H1 (cell line): ENCODE measurements at regions not wholly inside any gene's neighbourhood (a gene's known extent, or its start where the extent isn't known, plus 50 kb on each side); places are given as distances from the start of the nearest gene placed in this dataset.

Source experiments
- ATF3 ChIP-seq: IDR thresholded peaks from 2 replicates; pipeline ENCODE4 v1.6.1; 2011; ENCODE audit warnings: low read depth, mild to moderate bottlenecking, low read length; ENCODE audit not compliant: insufficient read depth
- EP300 ChIP-seq, 2 experiments: IDR thresholded peaks; 1 replicate in 1 of 2; 2 replicates in 1 of 2; pipeline ENCODE4 v1.6.1; 2011 to 2012; ENCODE audit warnings: low read depth in 2 of 2, low read length in 2 of 2, mild to moderate bottlenecking in 2 of 2, borderline replicate concordance in 1 of 2, inconsistent platforms in 1 of 2, moderate library complexity in 1 of 2
- FOSL1 ChIP-seq: IDR thresholded peaks from 2 replicates; pipeline ENCODE4 v1.6.1; 2011; ENCODE audit warnings: mild to moderate bottlenecking, low read depth, low read length, moderate library complexity; ENCODE audit not compliant: insufficient read depth
- HDAC6 ChIP-seq: IDR thresholded peaks from one replicate; pipeline ENCODE4 v1.7.1; 2012; ENCODE audit warnings: low read depth, mild to moderate bottlenecking, inconsistent platforms, low read length, moderate library complexity
- PHF8 ChIP-seq: fragments of 200-600 bp; sonication (generic); conservative IDR thresholded peaks from 2 replicates; pipeline ENCODE4 v1.7.1; 2012; ENCODE audit warnings: low read depth, mild to moderate bottlenecking, inconsistent platforms, low read length, moderate library complexity
- RNF2 ChIP-seq: fragments of 200-900, 300-1000 bp; sonication (generic); IDR thresholded peaks from 2 replicates; pipeline ENCODE4 v1.7.1; 2016; ENCODE audit warnings: borderline replicate concordance, low read depth, mild to moderate bottlenecking, antibody characterized with exemption, low read length; ENCODE audit not compliant: poor library complexity, severe bottlenecking; ENCODE audit errors: missing control alignments
- SIN3A ChIP-seq, 2 experiments: IDR thresholded peaks in 1 of 2; conservative IDR thresholded peaks in 1 of 2; 2 replicates each; pipeline ENCODE4 v1.6.1; 2011 to 2012; ENCODE audit warnings: low read length in 2 of 2, improper control_type of control experiment in 1 of 2, low read depth in 1 of 2, mild to moderate bottlenecking in 1 of 2
- TCF12 ChIP-seq: IDR thresholded peaks from 2 replicates; pipeline ENCODE4 v1.6.1; 2011; ENCODE audit warnings: low read depth, mild to moderate bottlenecking, low read length
- YY1 ChIP-seq: IDR thresholded peaks from 2 replicates; pipeline ENCODE4 v1.6.1; 2011; ENCODE audit warnings: low read depth, mild to moderate bottlenecking, low read length
- ZNF274 ChIP-seq: IDR thresholded peaks from 2 replicates; pipeline ENCODE4 v1.7.0; 2012; ENCODE audit warnings: low read length, borderline replicate concordance; ENCODE audit errors: extremely low read depth
- TF ChIP-seq, protein P1 (sequence below), 3 experiments: IDR thresholded peaks; 1 replicate in 2 of 3; 2 replicates in 1 of 3; pipeline versions ENCODE4 v1.5.1 to v1.6.1; 2011; ENCODE audit warnings: low read length in 3 of 3, mild to moderate bottlenecking in 3 of 3, inconsistent platforms in 2 of 3, low read depth in 1 of 3, moderate library complexity in 1 of 3; ENCODE audit not compliant: insufficient read depth in 1 of 3; ENCODE audit errors: control extremely low read depth in 1 of 3

- TF ChIP-seq, protein P1, sequence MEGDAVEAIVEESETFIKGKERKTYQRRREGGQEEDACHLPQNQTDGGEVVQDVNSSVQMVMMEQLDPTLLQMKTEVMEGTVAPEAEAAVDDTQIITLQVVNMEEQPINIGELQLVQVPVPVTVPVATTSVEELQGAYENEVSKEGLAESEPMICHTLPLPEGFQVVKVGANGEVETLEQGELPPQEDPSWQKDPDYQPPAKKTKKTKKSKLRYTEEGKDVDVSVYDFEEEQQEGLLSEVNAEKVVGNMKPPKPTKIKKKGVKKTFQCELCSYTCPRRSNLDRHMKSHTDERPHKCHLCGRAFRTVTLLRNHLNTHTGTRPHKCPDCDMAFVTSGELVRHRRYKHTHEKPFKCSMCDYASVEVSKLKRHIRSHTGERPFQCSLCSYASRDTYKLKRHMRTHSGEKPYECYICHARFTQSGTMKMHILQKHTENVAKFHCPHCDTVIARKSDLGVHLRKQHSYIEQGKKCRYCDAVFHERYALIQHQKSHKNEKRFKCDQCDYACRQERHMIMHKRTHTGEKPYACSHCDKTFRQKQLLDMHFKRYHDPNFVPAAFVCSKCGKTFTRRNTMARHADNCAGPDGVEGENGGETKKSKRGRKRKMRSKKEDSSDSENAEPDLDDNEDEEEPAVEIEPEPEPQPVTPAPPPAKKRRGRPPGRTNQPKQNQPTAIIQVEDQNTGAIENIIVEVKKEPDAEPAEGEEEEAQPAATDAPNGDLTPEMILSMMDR (IDR thresholded peaks at IDR 0.05; ENCODE audit: control extremely low read depth in 1 of 3, insufficient read depth in 1 of 3, low read depth in 1 of 3, low read length in 3 of 3): no peak
- TF ChIP-seq EP300 (IDR thresholded peaks at IDR 0.05; ENCODE audit: borderline replicate concordance in 1 of 2, low read depth in 2 of 2, low read length in 2 of 2) (no peak), PHF8 (no peak), ZNF274 (no peak), RNF2 (no peak), HDAC6 (no peak), FOSL1 (no peak), YY1 (no peak), ATF3 (no peak), TCF12 (no peak), SIN3A (conservative IDR thresholded peaks at IDR 0.05 in 1 of 2, IDR thresholded peaks at IDR 0.05 in 1 of 2; ENCODE audit: low read depth in 1 of 2, low read length in 2 of 2) (no peak)
Measured at GRCh38 chr14:99040711-99041110, 231.3 kb downstream of the BCL11B start.
